Peyer's patch (tissue), 4 donors: ENCODE measurements at regions not wholly inside any gene's neighbourhood (a gene's known extent, or its start where the extent isn't known, plus 50 kb on each side); places are given as distances from the start of the nearest gene placed in this dataset.

Experiments used
- DNase-seq, 3 donors: peaks; one replicate each; pipeline ENCODE4 v3.0.0-alpha.2; 2017 to 2019
- H3K27ac ChIP-seq, 4 donors: fragments of 200-600 bp; sonication (generic); one replicate each; pipeline ENCODE4 v1.5.1; 2016 to 2019
- H3K27me3 ChIP-seq, 2 donors: fragments of 200-600 bp; sonication (generic); one replicate each; pipeline ENCODE4 v1.5.1; 2019
- H3K36me3 ChIP-seq, 3 donors: fragments of 200-600 bp; sonication (generic); one replicate each; pipeline ENCODE4 v1.5.1; 2016 to 2019
- H3K4me1 ChIP-seq, 4 donors: fragments of 200-600 bp; sonication (generic); one replicate each; pipeline ENCODE4 v1.5.1; 2016 to 2019
- H3K4me3 ChIP-seq, 4 donors: fragments of 200-600 bp; sonication (generic); 1 replicate in 3 of 4; 2 replicates in 1 of 4; pipeline ENCODE4 v1.5.1; 2016 to 2019; ENCODE audit warnings: mild to moderate bottlenecking in 1 of 4
- H3K9me3 ChIP-seq, 4 donors: fragments of 200-600 bp; sonication (generic); one replicate each; pipeline ENCODE4 v1.5.1; 2016 to 2019; ENCODE audit warnings: mild to moderate bottlenecking in 1 of 4
- CTCF ChIP-seq, 6 experiments: fragments of 450-650 bp in 4 of 6; fragments of 200-600 bp in 2 of 6; sonication (generic) in 1 of 6; IDR thresholded peaks; one replicate each; pipeline ENCODE4 v1.5.1; 2017 to 2019; ENCODE audit warnings: antibody characterized with exemption in 6 of 6, mild to moderate bottlenecking in 3 of 6, moderate library complexity in 1 of 6
- POLR2A ChIP-seq, 2 donors: fragments of 450-650 bp; IDR thresholded peaks; one replicate each; pipeline ENCODE4 v1.5.1; 2017; ENCODE audit warnings: antibody characterized with exemption in 2 of 2, mild to moderate bottlenecking in 2 of 2, moderate library complexity in 2 of 2

DNA sequence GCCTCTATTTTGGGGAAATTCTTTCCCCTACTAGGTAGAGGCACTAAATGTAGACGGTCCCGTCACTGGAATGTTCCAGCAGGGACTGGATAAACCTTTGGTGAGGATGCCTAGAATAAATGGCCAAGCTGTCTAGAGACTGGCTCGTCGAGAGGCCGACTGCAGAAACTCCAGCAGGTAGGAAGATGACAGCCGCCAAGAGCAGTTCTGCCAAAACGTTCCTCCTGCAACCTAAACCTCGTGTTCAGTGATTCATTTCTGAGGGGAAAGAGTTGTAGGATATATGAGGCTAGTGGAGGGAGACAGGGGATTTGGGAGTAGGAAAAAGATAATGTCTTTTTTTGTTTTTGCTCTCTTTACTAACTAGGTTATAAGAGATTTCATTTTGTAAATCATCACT, 184.7 kb upstream of the GDF10 start:
- no peak for DNase-seq
- H3K27ac ChIP-seq = no peak overlapping the region
- no peak overlapping the region for H3K4me3 ChIP-seq
- no peaks in the 10 kb centered on the region for H3K36me3 ChIP-seq
- H3K4me1 ChIP-seq = no peaks in the 10 kb centered on the region
- H3K27me3 ChIP-seq = no peaks in the 10 kb centered on the region
- TF ChIP-seq POLR2A (IDR thresholded peaks at IDR 0.05) (no peak), CTCF (IDR thresholded peaks at IDR 0.05) (no peak)
- no peaks in the 10 kb centered on the region for H3K9me3 ChIP-seq

DNA sequence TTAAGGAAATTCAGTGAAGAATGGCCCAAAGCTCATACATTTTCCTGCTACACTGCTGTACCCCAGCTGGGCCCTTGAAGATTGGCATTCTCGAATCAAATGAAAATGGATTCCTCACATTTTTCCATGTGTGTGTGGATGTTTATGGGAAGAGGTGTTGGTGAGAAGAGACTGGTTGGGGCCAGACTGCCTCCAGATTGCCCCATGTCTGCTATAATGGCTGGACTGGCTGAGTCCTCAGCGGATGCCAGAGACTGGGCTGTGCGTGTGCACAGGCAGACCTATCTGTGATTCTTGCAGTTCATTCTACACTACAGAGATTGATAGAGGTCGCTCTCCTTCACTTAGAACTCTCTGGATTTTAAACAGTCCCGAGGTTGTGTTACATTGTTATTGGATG, 183.6 kb upstream of the GDF10 start:
- Histone ChIP-seq H3K4me1 (no peaks in the 10 kb centered on the region), H3K4me3 (no peak overlapping the region), H3K36me3 (no peaks in the 10 kb centered on the region), H3K9me3 (no peaks in the 10 kb centered on the region), H3K27ac (no peak overlapping the region), H3K27me3 (no peaks in the 10 kb centered on the region)
- DNase-seq = no peak
- TF ChIP-seq CTCF (IDR thresholded peaks at IDR 0.05) (no peak), POLR2A (IDR thresholded peaks at IDR 0.05) (no peak)

DNA sequence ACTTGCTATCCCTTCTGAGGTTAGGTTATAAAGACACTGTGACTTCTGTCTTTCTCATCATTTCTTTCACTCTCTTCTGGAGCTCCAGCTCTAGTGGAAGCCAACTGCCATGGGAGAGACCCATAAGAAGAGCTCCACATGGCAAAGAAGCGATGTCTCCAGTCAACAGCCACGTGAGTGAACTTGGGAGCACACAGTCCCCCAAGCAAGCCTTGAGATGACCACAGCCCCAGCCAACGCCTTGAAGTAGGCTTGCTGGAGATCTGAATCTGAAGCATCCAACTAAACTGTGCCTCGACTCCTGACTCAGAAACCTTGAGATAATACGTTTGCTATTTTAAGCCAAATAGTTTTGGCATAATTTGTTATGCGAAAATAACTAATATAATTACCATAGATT, 181.7 kb upstream of the GDF10 start:
- TF ChIP-seq CTCF (IDR thresholded peaks at IDR 0.05) (no peak), POLR2A (IDR thresholded peaks at IDR 0.05) (no peak)

DNA sequence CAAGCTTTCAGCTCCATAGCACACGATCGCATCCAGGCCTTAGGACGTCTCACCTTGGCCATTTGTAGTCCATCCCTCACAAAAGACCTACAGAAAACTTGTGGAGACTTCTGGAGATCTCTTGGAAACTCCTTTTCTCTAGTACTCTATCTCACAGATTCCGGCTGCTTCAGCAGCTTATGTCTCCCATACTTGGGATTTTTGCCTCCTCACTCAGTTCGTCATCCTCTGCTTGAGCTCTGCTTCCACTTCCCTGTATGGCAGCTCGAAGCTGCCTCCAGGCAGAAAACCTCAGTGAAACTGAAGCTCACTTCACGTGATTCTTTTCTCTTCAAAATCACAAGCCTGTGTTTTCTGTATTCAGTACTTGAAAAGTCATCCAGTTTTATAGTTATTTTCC, 178.7 kb upstream of the GDF10 start:
- DNase-seq = no peak
- no peak overlapping the region for H3K27ac ChIP-seq
- TF ChIP-seq POLR2A (IDR thresholded peaks at IDR 0.05) = no peak
- no peak for TF ChIP-seq CTCF (IDR thresholded peaks at IDR 0.05)
- no peaks in the 10 kb centered on the region for H3K36me3 ChIP-seq
- H3K4me1 ChIP-seq = no peaks in the 10 kb centered on the region
- no peak overlapping the region for H3K4me3 ChIP-seq
- H3K27me3 ChIP-seq = no peaks in the 10 kb centered on the region
- no peaks in the 10 kb centered on the region for H3K9me3 ChIP-seq

More for the DNA sequence above, 181.7 kb upstream of the GDF10 start:
- DNase-seq = no peak
- H3K27ac ChIP-seq = no peak overlapping the region
- H3K9me3 ChIP-seq = no peaks in the 10 kb centered on the region
- H3K4me3 ChIP-seq = no peak overlapping the region
- H3K4me1 ChIP-seq = no peaks in the 10 kb centered on the region
- no peaks in the 10 kb centered on the region for H3K36me3 ChIP-seq
- no peaks in the 10 kb centered on the region for H3K27me3 ChIP-seq

DNA sequence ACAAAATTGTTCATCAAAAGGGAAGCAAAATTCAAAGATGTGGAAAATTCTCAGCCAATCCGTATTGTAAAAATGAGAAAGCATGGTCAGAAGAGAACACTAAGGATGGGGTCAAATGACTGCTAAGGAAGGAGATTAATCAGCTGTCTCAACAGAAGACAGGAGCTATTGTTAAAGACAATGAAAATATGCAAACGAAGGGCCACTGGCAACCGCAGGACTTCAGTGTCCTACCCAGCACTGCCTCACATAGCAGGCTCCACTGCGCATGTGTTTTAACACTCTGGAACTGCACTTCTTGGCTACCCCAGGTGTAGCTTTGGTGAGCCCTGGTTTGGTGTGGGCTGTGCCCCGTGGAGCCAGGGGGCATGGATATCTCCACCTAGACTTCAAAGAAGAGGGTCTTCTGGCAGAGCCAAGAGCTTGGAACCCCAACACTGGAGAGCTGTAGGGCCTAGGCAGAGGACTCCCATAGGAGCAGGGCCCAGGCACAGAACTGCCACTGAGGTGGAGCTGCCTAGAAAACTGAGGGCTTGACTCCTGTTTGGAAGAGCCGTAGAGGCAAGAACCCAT, 176.2 kb upstream of the GDF10 start:
- no peaks in the 10 kb centered on the region for H3K27me3 ChIP-seq
- H3K9me3 ChIP-seq = no peaks in the 10 kb centered on the region
- H3K4me3 ChIP-seq = no peak overlapping the region
- H3K4me1 ChIP-seq = no peaks in the 10 kb centered on the region
- DNase-seq = no peak
- TF ChIP-seq POLR2A (IDR thresholded peaks at IDR 0.05) (no peak), CTCF (IDR thresholded peaks at IDR 0.05) (no peak)
- H3K27ac ChIP-seq = no peak overlapping the region
- H3K36me3 ChIP-seq = no peaks in the 10 kb centered on the region
